ENCODE measurements at regions not wholly inside any gene's neighbourhood (a gene's known extent, or its start where the extent isn't known, plus 50 kb on each side); places are given as distances from the start of the nearest gene placed in this dataset.

GRCh38 chr7:17586711-17587110 is 288.3 kb downstream of the AHR start:
- TF ChIP-seq, protein P1, sequence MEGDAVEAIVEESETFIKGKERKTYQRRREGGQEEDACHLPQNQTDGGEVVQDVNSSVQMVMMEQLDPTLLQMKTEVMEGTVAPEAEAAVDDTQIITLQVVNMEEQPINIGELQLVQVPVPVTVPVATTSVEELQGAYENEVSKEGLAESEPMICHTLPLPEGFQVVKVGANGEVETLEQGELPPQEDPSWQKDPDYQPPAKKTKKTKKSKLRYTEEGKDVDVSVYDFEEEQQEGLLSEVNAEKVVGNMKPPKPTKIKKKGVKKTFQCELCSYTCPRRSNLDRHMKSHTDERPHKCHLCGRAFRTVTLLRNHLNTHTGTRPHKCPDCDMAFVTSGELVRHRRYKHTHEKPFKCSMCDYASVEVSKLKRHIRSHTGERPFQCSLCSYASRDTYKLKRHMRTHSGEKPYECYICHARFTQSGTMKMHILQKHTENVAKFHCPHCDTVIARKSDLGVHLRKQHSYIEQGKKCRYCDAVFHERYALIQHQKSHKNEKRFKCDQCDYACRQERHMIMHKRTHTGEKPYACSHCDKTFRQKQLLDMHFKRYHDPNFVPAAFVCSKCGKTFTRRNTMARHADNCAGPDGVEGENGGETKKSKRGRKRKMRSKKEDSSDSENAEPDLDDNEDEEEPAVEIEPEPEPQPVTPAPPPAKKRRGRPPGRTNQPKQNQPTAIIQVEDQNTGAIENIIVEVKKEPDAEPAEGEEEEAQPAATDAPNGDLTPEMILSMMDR (IDR thresholded peaks at IDR 0.05) = no peak
- TF ChIP-seq POLR2AphosphoS5 (IDR thresholded peaks at IDR 0.05; ENCODE audit: insufficient read depth in 1 of 2, low read depth in 1 of 2) (no peak), POLR2A (IDR thresholded peaks at IDR 0.05) (no peak)

Data from vagina (tissue), 2 donors.